HEK293T (cell line): ENCODE measurements at regions not wholly inside any gene's neighbourhood (a gene's known extent, or its start where the extent isn't known, plus 50 kb on each side); places are given as distances from the start of the nearest gene placed in this dataset.

Experiments used
- ARNT ChIP-seq: fragments of 450-650 bp; IDR thresholded peaks from 2 replicates; pipeline ENCODE4 v1.6.1; 2017; ENCODE audit warnings: mild to moderate bottlenecking
- BHLHE40 ChIP-seq: fragments of 450-650 bp; IDR thresholded peaks from 2 replicates; pipeline ENCODE4 v1.6.1; 2016; ENCODE audit warnings: mild to moderate bottlenecking, moderate library complexity, borderline replicate concordance
- ELF4 ChIP-seq: fragments of 450-650 bp; IDR thresholded peaks from 2 replicates; pipeline ENCODE4 v1.6.1; 2017; ENCODE audit warnings: antibody characterized with exemption
- FOXA1 ChIP-seq: fragments of 450-650 bp; IDR thresholded peaks from 2 replicates; pipeline ENCODE4 v1.6.1; 2016; ENCODE audit warnings: mild to moderate bottlenecking
- FOXK2 ChIP-seq: fragments of 450-650 bp; IDR thresholded peaks from 2 replicates; pipeline ENCODE4 v1.6.1; 2016; ENCODE audit warnings: mild to moderate bottlenecking
- LEF1 ChIP-seq: fragments of 450-650 bp; IDR thresholded peaks from 2 replicates; pipeline ENCODE4 v1.6.1; 2017; ENCODE audit warnings: mild to moderate bottlenecking, borderline replicate concordance
- SP1 ChIP-seq: fragments of 450-650 bp; IDR thresholded peaks from 2 replicates; pipeline ENCODE4 v1.6.1; 2017
- TARDBP ChIP-seq: fragments of 450-650 bp; IDR thresholded peaks from 2 replicates; pipeline ENCODE4 v1.6.1; 2016
- ZNF384 ChIP-seq: fragments of 450-650 bp; IDR thresholded peaks from 2 replicates; pipeline ENCODE4 v1.6.1; 2016
- TF ChIP-seq, protein P1 (sequence below): fragments of 450-650 bp; IDR thresholded peaks from 2 replicates; pipeline ENCODE4 v1.6.1; 2016

DNA sequence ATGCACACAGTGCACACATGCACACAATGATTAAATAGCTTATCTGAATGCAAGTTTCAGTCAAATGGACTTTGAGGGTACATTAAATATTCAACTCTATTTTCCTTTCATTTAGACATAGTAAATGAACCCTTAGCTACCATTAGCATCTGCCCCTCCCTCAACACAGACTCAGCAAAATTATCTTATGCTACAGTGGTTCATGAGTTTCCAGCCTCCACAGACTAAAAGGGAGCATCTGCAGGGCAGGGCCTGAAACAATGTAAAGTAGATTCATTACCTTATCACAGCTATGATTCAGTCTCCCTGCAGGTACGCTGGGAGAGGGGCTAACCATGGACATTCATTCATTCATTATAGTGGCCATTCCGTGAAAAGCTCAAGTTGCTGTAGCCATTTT is 329.1 kb downstream of the VGLL3 start:
- TF ChIP-seq FOXA1 (no peak), FOXK2 (no peak), SP1 (no peak), ELF4 (no peak), TARDBP (no peak), BHLHE40 (no peak), ARNT (no peak), LEF1 (no peak), ZNF384 (no peak)
- TF ChIP-seq, protein P1, sequence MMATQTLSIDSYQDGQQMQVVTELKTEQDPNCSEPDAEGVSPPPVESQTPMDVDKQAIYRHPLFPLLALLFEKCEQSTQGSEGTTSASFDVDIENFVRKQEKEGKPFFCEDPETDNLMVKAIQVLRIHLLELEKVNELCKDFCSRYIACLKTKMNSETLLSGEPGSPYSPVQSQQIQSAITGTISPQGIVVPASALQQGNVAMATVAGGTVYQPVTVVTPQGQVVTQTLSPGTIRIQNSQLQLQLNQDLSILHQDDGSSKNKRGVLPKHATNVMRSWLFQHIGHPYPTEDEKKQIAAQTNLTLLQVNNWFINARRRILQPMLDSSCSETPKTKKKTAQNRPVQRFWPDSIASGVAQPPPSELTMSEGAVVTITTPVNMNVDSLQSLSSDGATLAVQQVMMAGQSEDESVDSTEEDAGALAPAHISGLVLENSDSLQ = no peak
